Neural crest cell (in vitro differentiated cells): ENCODE measurements at regions not wholly inside any gene's neighbourhood (a gene's known extent, or its start where the extent isn't known, plus 50 kb on each side); places are given as distances from the start of the nearest gene placed in this dataset.

ENCODE experiments used
- DNase-seq: peaks from one replicate; pipeline ENCODE4 v3.0.0; 2021; ENCODE audit warnings: low read depth, mixed read lengths, low spot score
- H3K27ac Mint-ChIP-seq: one replicate; pipeline ENCODE4 v1.8.0; 2021; ENCODE audit warnings: mild to moderate bottlenecking, mixed read lengths; ENCODE audit not compliant: unreplicated experiment
- H3K27me3 Mint-ChIP-seq: 2 replicates; pipeline ENCODE4 v1.8.0; 2021; ENCODE audit warnings: low read depth, mild to moderate bottlenecking, mixed read lengths
- H3K36me3 Mint-ChIP-seq: 2 replicates; pipeline ENCODE4 v1.8.0; 2021; ENCODE audit warnings: low read depth, mild to moderate bottlenecking, mixed read lengths
- H3K4me1 Mint-ChIP-seq: 2 replicates; pipeline ENCODE4 v1.8.0; 2021; ENCODE audit warnings: mixed read lengths
- H3K4me3 Mint-ChIP-seq: one replicate; pipeline ENCODE4 v1.8.0; 2021; ENCODE audit warnings: mild to moderate bottlenecking, mixed read lengths
- H3K9me3 Mint-ChIP-seq: 2 replicates; pipeline ENCODE4 v1.8.0; 2021; ENCODE audit warnings: mixed read lengths
- CTCF ChIP-seq: fragments of 200-600 bp; sonication (generic); conservative IDR thresholded peaks from 2 replicates; pipeline ENCODE4 v1.5.0; 2021; ENCODE audit warnings: antibody characterized with exemption, mild to moderate bottlenecking

GRCh38 chr13:109836629-109837607 lies 50.5 kb upstream of the IRS2 start:
- DNase-seq: no peak
- no peaks in the 10 kb centered on the region for H3K9me3 Mint-ChIP-seq
- no peak overlapping the region for H3K4me3 Mint-ChIP-seq
- no peak for TF ChIP-seq CTCF
- peak overlapping the region; percentile 12 for H3K27ac Mint-ChIP-seq
- no peaks in the 10 kb centered on the region for H3K36me3 Mint-ChIP-seq
- peaks cover 20% of the 10 kb centered on the region for H3K27me3 Mint-ChIP-seq
- peaks cover 18% of the 10 kb centered on the region for H3K4me1 Mint-ChIP-seq
